Heart left ventricle (tissue), 13 donors: ENCODE measurements at regions not wholly inside any gene's neighbourhood (a gene's known extent, or its start where the extent isn't known, plus 50 kb on each side); places are given as distances from the start of the nearest gene placed in this dataset.

Experiments
- CTCF ChIP-seq, 12 donors: fragments of 200-600 bp; sonication (generic) in 4 of 12; IDR thresholded peaks; one replicate each; pipeline versions ENCODE4 v1.5.0 to v1.8.0; 2018 to 2022; ENCODE audit warnings: antibody characterized with exemption in 12 of 12, mild to moderate bottlenecking in 5 of 12
- POLR2A ChIP-seq, 2 donors: fragments of 450-650 bp; IDR thresholded peaks; one replicate each; pipeline ENCODE4 v1.6.1; 2017; ENCODE audit warnings: antibody characterized with exemption in 2 of 2, mild to moderate bottlenecking in 2 of 2, moderate library complexity in 2 of 2
- donor health status: ischemic (EF 13 %, LVEDD 7.1; RV severe dilation, severe dysfunction).
- donor health status: DM: no; HTN: yes; CAD: no.
- donor health status: DM: no; HTN: no; CAD: no.
- donor health status: ischemic (EF 25% LVEDD 6.9; RV normal size, moderate dysfunction).
- donor health status: ischemic (EF 25% LVEDD 5.7; RV mildly dilated, moderate dysfunction).
- donor health status: ischemic (EF 35%, LVEDD 5.7; RV mildly dilated, moderate dysfunction).
- donor health status: nonischemic (EF 11% LVEDD 7.7; RV severe dilation, severe dysfunction).
- donor health status: DM: yes; HTN: yes; CAD: no.
- donor health status: PGD.
- donor health status: ischemic (EF 29% LVEDD 5.4; RV normal size, mild dysfunction).
- donor health status: nonischemic (EF 23%, LVEDD 6.1; RV moderate dilation, normal function).

- TF ChIP-seq CTCF (IDR thresholded peaks at IDR 0.05) (no peak), POLR2A (IDR thresholded peaks at IDR 0.05) (no peak)
Measured at GRCh38 chr5:117982691-117983090, 1005.7 kb downstream of the DTWD2 start.
